GM12865 (cell line): ENCODE measurements at regions not wholly inside any gene's neighbourhood (a gene's known extent, or its start where the extent isn't known, plus 50 kb on each side); places are given as distances from the start of the nearest gene placed in this dataset.

Source experiments
- DNase-seq: peaks from one replicate; pipeline ENCODE4 v3.0.0; 2010; ENCODE audit warnings: low read depth
- H3K4me3 ChIP-seq: 2 replicates; pipeline ENCODE4 v1.5.1; 2011; ENCODE audit warnings: mild to moderate bottlenecking, low read depth, low read length, control low read depth
- CTCF ChIP-seq: IDR thresholded peaks from 2 replicates; pipeline ENCODE4 v1.5.1; 2011; ENCODE audit warnings: low read length, control low read depth, low read depth, inconsistent platforms; ENCODE audit not compliant: insufficient read depth; ENCODE audit errors: missing control alignments

GRCh38 chr14:31962920-31963319 is 114.2 kb upstream of the ARHGAP5 start:
- no peak overlapping the region for H3K4me3 ChIP-seq
- no peak for TF ChIP-seq CTCF
- DNase-seq: no peak

- H3K4me3 ChIP-seq: no peak overlapping the region
- TF ChIP-seq CTCF: no peak
- DNase-seq: no peak
These were observed 113.5 kb upstream of the ARHGAP5 start for GRCh38 chr14:31963587-31963986.

GRCh38 chr14:31964490-31964889 is 112.6 kb upstream of the ARHGAP5 start:
- TF ChIP-seq CTCF: no peak
- no peak overlapping the region for H3K4me3 ChIP-seq
- DNase-seq: no peak

- TF ChIP-seq CTCF: no peak
- no peak for DNase-seq
These were observed 111.9 kb upstream of the ARHGAP5 start for GRCh38 chr14:31965071-31965734.

GRCh38 chr14:31965735-31966598 is 111.1 kb upstream of the ARHGAP5 start:
- TF ChIP-seq CTCF: no peak
- DNase-seq: no peak
- H3K4me3 ChIP-seq: no peak overlapping the region

More at GRCh38 chr14:31965071-31965734, 111.9 kb upstream of the ARHGAP5 start:
- no peak overlapping the region for H3K4me3 ChIP-seq

- no peak for TF ChIP-seq CTCF
- H3K4me3 ChIP-seq: no peak overlapping the region
- DNase-seq: no peak
These were observed 110.0 kb upstream of the ARHGAP5 start for GRCh38 chr14:31966896-31967668.
